Breast epithelium (tissue), 3 donors: ENCODE measurements at regions not wholly inside any gene's neighbourhood (a gene's known extent, or its start where the extent isn't known, plus 50 kb on each side); places are given as distances from the start of the nearest gene placed in this dataset.

Source experiments
- POLR2A ChIP-seq: fragments of 450-650 bp; IDR thresholded peaks from one replicate; pipeline ENCODE4 v1.6.1; 2016; ENCODE audit warnings: antibody characterized with exemption, mild to moderate bottlenecking, moderate library complexity
- POLR2AphosphoS5 ChIP-seq, 3 donors: sonication (generic); formaldehyde crosslinking; IDR thresholded peaks; one replicate each; pipeline ENCODE4 v1.6.1; 2017; ENCODE audit warnings: antibody characterized with exemption in 3 of 3
- TF ChIP-seq, protein P1 (sequence below), 3 donors: fragments of 450-650 bp; IDR thresholded peaks; one replicate each; pipeline ENCODE4 v1.5.1; 2016 to 2017; ENCODE audit warnings: antibody characterized with exemption in 3 of 3, mild to moderate bottlenecking in 3 of 3, moderate library complexity in 3 of 3

DNA sequence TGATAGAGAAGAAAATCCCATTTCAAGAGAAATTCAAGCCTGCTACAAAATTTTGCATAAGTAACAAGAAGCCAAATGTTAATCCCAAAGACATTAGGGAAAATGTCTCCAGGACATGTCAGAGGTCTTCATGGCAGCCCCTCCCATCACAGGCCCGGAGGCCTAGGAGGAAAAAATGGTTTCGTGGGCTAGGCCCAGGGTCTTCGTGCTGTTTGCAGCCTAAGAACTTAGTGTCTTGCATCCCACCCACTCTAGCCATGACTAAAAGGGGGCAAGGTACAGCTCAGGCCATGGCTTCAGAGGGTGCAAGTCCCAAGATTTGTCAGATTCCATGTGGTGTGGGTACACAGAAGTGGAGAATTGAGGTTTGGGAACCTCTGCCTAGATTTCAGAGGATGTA, 57.8 kb upstream of the TAPT1 start:
- TF ChIP-seq, protein P1, sequence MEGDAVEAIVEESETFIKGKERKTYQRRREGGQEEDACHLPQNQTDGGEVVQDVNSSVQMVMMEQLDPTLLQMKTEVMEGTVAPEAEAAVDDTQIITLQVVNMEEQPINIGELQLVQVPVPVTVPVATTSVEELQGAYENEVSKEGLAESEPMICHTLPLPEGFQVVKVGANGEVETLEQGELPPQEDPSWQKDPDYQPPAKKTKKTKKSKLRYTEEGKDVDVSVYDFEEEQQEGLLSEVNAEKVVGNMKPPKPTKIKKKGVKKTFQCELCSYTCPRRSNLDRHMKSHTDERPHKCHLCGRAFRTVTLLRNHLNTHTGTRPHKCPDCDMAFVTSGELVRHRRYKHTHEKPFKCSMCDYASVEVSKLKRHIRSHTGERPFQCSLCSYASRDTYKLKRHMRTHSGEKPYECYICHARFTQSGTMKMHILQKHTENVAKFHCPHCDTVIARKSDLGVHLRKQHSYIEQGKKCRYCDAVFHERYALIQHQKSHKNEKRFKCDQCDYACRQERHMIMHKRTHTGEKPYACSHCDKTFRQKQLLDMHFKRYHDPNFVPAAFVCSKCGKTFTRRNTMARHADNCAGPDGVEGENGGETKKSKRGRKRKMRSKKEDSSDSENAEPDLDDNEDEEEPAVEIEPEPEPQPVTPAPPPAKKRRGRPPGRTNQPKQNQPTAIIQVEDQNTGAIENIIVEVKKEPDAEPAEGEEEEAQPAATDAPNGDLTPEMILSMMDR (IDR thresholded peaks at IDR 0.05), result no peak
- no peak for TF ChIP-seq POLR2A
- TF ChIP-seq POLR2AphosphoS5 (IDR thresholded peaks at IDR 0.05), result no peak
